ENCODE measurements at regions not wholly inside any gene's neighbourhood (a gene's known extent, or its start where the extent isn't known, plus 50 kb on each side); places are given as distances from the start of the nearest gene placed in this dataset.

DNA sequence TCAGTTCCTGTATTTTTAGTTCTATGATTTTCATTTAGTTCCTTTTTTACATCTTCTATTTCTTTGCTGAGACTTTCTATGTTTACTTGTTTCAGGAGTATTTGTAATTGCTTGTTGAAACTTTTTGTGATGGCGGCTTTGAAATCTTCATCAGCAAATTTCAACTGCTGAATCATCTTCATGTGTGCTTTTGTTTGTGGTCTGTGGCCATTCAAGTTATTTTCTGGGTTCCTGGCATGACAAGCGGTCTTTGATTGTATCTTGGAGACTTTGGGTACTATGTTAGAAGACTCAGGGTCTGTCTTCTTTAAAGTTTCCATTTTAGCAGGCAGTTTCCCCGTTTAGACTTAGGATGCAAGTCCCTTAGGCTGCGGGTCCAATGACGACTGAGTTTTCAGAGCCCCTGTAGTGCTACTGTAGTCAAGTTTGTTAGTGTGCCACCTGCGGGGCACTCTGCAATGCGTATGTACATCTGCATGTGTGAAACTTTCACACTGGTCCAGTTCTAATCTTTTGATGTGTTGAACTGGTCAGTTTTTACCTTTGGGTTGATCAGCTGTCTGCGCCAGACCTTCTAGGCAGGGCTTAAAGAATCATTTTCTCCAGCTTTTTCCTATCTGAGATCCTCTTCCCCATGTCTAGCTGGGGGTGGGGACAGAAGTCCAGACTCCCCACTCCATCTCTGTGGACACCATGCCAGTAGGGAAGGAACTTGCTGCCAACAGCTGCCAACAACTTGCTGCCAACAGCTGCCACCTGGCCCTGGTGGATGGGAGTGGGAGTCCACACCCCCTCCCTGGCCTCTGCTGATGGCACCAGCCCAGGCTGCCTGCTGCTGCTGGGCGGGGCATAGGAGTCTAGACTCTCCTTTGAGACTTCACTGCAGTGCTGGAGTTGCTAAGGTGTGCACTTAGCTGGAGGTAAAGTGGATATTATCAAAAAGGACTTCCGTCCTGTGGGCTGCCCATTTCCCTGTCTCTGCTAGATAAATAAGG lies 190.9 kb downstream of the TJP1 start:
- H3K9me3 ChIP-seq (ENCODE audit: control insufficient read depth, insufficient read depth, low read length): no peaks in the 10 kb centered on the region
- no peak overlapping the region for H3K4me3 ChIP-seq (ENCODE audit: low read depth, low read length)
- no peaks in the 10 kb centered on the region for H3K27me3 ChIP-seq (ENCODE audit: control insufficient read depth, insufficient read depth, low read length)
- peaks cover 7% of the 10 kb centered on the region; the same call in 1 of the 2 replicates for H3K4me1 ChIP-seq (ENCODE audit: control insufficient read depth, insufficient read depth, low read length)
- no peak overlapping the region for H3K27ac ChIP-seq (ENCODE audit: low read depth, low read length)
- no peak overlapping the region for H3K9ac ChIP-seq (ENCODE audit: low read depth, low read length)
- H3K36me3 ChIP-seq (ENCODE audit: control insufficient read depth, insufficient read depth, low read length): no peaks in the 10 kb centered on the region

DNA sequence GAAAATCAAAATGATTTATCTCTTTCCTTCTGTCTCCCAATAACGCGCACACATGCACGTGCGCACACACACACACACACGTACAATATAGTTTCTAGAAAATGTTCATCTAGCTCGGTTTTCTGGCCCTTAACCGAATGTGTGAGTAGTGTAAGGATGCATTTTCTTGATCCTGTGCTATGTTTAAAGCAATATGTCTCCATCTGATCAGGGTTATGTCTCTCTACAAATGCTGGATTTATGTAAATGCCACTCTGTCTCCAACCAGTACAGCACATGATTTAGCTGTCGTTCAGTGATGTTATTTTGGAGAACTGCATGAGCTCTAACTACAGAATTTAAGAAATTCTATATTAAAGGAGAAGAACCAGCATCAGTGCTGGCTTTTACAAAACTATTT lies 198.0 kb downstream of the TJP1 start:
- H3K9ac ChIP-seq (ENCODE audit: low read depth, low read length): no peak overlapping the region
- no peaks in the 10 kb centered on the region for H3K4me1 ChIP-seq (ENCODE audit: control insufficient read depth, insufficient read depth, low read length)
- no peaks in the 10 kb centered on the region for H3K27me3 ChIP-seq (ENCODE audit: control insufficient read depth, insufficient read depth, low read length)
- H3K4me3 ChIP-seq (ENCODE audit: low read depth, low read length): no peak overlapping the region
- no peaks in the 10 kb centered on the region for H3K36me3 ChIP-seq (ENCODE audit: control insufficient read depth, insufficient read depth, low read length)
- no peaks in the 10 kb centered on the region for H3K9me3 ChIP-seq (ENCODE audit: control insufficient read depth, insufficient read depth, low read length)
- no peak overlapping the region for H3K27ac ChIP-seq (ENCODE audit: low read depth, low read length)

DNA sequence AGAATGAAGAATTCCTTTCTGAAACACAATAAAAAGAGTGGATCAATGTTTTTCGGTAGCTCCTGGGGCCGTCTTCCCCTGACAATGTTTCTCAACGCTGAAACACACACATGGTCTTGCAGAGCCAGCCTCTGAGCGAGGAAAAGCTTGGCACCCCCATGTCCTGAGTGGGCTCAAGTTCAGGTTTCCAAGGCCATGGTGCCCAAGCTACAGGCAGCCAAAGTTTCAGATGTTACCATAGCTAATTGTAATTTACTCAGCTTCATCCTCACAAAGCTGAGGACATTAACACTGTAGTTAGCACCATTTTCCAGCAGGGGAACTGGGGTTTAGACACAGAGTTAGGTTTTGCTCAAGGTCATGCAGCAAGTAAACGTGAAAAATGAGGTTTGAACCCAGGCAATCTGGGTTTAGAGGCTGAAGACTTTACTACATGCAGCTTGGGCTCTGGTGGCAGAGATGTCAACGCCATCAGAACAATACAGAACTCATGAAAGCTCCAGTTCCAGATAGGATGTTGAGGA lies 199.1 kb downstream of the TJP1 start:
- H3K27me3 ChIP-seq (ENCODE audit: control insufficient read depth, insufficient read depth, low read length): no peaks in the 10 kb centered on the region
- no peak overlapping the region for H3K9ac ChIP-seq (ENCODE audit: low read depth, low read length)
- no peak overlapping the region for H3K4me3 ChIP-seq (ENCODE audit: low read depth, low read length)
- H3K36me3 ChIP-seq (ENCODE audit: control insufficient read depth, insufficient read depth, low read length): no peaks in the 10 kb centered on the region
- no peak overlapping the region for H3K27ac ChIP-seq (ENCODE audit: low read depth, low read length)
- H3K4me1 ChIP-seq (ENCODE audit: control insufficient read depth, insufficient read depth, low read length): no peaks in the 10 kb centered on the region
- H3K9me3 ChIP-seq (ENCODE audit: control insufficient read depth, insufficient read depth, low read length): no peaks in the 10 kb centered on the region

DNA sequence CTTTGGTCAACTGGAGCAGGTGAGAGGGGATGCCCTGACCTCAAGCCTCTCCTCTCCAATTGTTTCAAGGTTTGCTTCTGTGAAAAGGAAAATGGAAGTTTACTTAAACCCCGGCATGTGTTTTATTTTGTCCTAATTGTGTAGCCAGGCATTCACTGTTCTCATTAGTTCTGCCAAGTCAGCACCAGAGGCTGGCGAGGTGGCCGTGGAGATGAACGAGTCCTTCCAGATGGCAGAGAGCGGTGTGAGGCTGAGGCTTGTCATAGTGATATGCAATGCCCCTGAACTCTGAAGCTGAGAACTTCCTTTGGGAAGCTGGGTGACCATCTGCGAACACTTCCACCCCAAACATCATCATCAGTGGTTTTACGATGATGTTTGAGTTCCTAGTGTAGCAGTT lies 199.6 kb downstream of the TJP1 start:
- Histone ChIP-seq H3K36me3 (ENCODE audit: control insufficient read depth, insufficient read depth, low read length) (no peaks in the 10 kb centered on the region), H3K9ac (ENCODE audit: low read depth, low read length) (no peak overlapping the region), H3K9me3 (ENCODE audit: control insufficient read depth, insufficient read depth, low read length) (no peaks in the 10 kb centered on the region), H3K27ac (ENCODE audit: low read depth, low read length) (no peak overlapping the region), H3K4me3 (ENCODE audit: low read depth, low read length) (no peak overlapping the region), H3K4me1 (ENCODE audit: control insufficient read depth, insufficient read depth, low read length) (no peaks in the 10 kb centered on the region), H3K27me3 (ENCODE audit: control insufficient read depth, insufficient read depth, low read length) (no peaks in the 10 kb centered on the region)

DNA sequence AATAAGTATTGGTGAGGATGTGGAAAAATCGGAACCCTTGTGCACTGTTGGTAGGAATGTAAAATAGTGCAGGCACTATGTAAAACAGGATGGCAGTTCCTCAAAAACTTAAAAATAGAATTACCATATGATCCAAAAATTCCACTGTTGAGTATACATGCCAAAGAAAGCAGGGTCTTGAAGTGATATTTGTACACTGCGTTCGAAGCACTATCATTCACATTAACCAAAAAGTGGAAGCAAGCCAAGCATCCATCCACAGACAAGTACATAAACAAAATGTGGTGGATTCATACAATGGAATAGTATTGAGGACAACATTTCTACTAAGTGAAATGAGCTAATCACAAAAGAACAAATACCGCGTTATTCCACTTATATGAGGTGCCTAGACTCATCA lies 200.7 kb downstream of the TJP1 start:
- Histone ChIP-seq H3K4me1 (ENCODE audit: control insufficient read depth, insufficient read depth, low read length) (no peaks in the 10 kb centered on the region), H3K4me3 (ENCODE audit: low read depth, low read length) (no peak overlapping the region), H3K9ac (ENCODE audit: low read depth, low read length) (no peak overlapping the region), H3K27me3 (ENCODE audit: control insufficient read depth, insufficient read depth, low read length) (no peaks in the 10 kb centered on the region), H3K9me3 (ENCODE audit: control insufficient read depth, insufficient read depth, low read length) (no peaks in the 10 kb centered on the region), H3K36me3 (ENCODE audit: control insufficient read depth, insufficient read depth, low read length) (no peaks in the 10 kb centered on the region), H3K27ac (ENCODE audit: low read depth, low read length) (no peak overlapping the region)

DNA sequence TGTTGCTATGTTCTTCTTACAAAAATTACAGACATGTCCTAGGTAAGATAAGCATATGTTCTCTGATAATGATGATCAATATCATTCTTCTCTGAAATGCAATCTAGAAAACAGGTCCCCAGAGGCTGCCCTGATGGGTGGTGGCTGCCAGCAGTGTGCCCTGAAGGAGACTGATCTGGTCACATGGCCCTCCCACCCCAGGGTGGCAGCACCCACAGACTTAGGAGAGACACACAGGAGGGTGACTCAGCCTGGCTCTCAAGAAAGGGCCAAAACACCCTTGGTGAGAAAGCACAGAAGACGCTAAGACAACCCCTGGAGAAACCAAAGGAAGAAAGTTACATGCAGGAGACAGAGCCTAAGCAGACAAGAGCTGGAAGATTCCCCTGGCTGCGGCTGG lies 203.7 kb downstream of the TJP1 start:
- Histone ChIP-seq H3K36me3 (ENCODE audit: control insufficient read depth, insufficient read depth, low read length) (no peaks in the 10 kb centered on the region), H3K4me3 (ENCODE audit: low read depth, low read length) (no peak overlapping the region), H3K4me1 (ENCODE audit: control insufficient read depth, insufficient read depth, low read length) (no peaks in the 10 kb centered on the region), H3K9ac (ENCODE audit: low read depth, low read length) (no peak overlapping the region), H3K27ac (ENCODE audit: low read depth, low read length) (no peak overlapping the region), H3K27me3 (ENCODE audit: control insufficient read depth, insufficient read depth, low read length) (no peaks in the 10 kb centered on the region), H3K9me3 (ENCODE audit: control insufficient read depth, insufficient read depth, low read length) (no peaks in the 10 kb centered on the region)

DNA sequence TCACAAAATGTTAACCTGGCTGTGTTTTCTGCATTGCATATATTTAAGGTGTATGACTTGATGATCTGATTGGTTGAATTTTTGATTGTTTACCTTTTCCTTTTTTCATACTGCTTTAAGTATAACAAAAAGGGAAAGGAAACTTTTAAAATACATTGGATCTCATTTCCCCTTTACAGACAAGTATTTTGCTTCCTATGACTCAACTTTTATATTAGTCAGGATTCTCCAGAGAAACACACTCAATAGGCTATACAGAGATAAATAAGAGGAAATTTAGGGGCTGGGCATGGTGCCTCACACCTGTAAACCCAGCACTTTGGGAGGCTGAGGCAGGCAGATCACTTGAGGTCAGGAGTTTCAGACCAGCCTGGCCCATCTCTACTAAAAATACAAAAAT lies 205.8 kb downstream of the TJP1 start:
- H3K27ac ChIP-seq (ENCODE audit: low read depth, low read length): no peak overlapping the region
- H3K4me3 ChIP-seq (ENCODE audit: low read depth, low read length): no peak overlapping the region
- peaks cover 4% of the 10 kb centered on the region; the same call in 1 of the 2 replicates for H3K27me3 ChIP-seq (ENCODE audit: control insufficient read depth, insufficient read depth, low read length)
- no peaks in the 10 kb centered on the region for H3K36me3 ChIP-seq (ENCODE audit: control insufficient read depth, insufficient read depth, low read length)
- H3K9me3 ChIP-seq (ENCODE audit: control insufficient read depth, insufficient read depth, low read length): no peaks in the 10 kb centered on the region
- H3K9ac ChIP-seq (ENCODE audit: low read depth, low read length): no peak overlapping the region
- H3K4me1 ChIP-seq (ENCODE audit: control insufficient read depth, insufficient read depth, low read length): peaks cover 15% of the 10 kb centered on the region

DNA sequence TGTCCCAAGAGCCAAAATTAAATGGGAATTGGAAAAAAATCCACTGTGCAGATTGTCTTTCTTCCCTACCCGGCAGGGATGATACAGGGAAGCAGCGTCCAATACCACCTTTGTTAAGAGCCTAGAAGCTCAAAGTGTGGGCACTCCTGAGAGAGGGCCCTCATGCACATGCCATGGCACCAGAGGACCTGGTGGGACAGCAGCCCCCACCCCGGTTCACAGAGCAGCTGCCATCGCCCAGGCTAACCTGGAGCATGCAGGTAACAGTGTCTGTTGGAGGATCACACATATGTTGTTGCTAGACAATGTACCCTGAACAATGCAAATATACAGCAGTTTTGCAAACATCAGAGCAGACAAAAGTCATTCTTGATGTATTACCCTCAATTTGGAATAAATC lies 206.5 kb downstream of the TJP1 start:
- no peaks in the 10 kb centered on the region for H3K9me3 ChIP-seq (ENCODE audit: control insufficient read depth, insufficient read depth, low read length)
- H3K4me1 ChIP-seq (ENCODE audit: control insufficient read depth, insufficient read depth, low read length): peaks cover 22% of the 10 kb centered on the region
- no peaks in the 10 kb centered on the region for H3K36me3 ChIP-seq (ENCODE audit: control insufficient read depth, insufficient read depth, low read length)
- H3K27me3 ChIP-seq (ENCODE audit: control insufficient read depth, insufficient read depth, low read length): peaks cover 4% of the 10 kb centered on the region; the same call in 1 of the 2 replicates
- no peak overlapping the region for H3K9ac ChIP-seq (ENCODE audit: low read depth, low read length)
- H3K27ac ChIP-seq (ENCODE audit: low read depth, low read length): no peak overlapping the region
- no peak overlapping the region for H3K4me3 ChIP-seq (ENCODE audit: low read depth, low read length)

DNA sequence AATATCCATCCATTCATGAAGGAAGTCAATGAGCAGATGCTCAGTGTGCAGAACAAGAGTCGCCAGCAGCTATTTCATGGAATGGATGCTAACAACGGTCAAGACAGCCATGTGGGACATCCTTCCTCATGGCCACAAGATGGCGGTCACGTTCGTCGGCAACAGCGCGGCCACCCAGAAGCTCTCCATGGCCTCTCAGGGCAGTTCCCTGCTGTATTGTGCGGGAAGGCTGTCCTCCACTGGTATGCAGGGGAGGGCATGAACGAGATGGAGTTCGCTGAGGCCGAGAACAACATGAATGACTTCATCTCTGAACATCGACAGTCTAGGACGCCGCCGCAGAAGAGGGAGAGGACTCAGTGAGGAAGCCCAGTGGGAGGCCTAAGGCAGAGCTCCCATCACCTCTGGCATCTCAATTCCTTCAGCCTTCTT lies 208.3 kb downstream of the TJP1 start:
- no peak overlapping the region for H3K27ac ChIP-seq (ENCODE audit: low read depth, low read length)
- H3K9ac ChIP-seq (ENCODE audit: low read depth, low read length): no peak overlapping the region
- no peaks in the 10 kb centered on the region for H3K36me3 ChIP-seq (ENCODE audit: control insufficient read depth, insufficient read depth, low read length)
- H3K27me3 ChIP-seq (ENCODE audit: control insufficient read depth, insufficient read depth, low read length): peaks cover 4% of the 10 kb centered on the region; the same call in 1 of the 2 replicates
- peaks cover 26% of the 10 kb centered on the region for H3K4me1 ChIP-seq (ENCODE audit: control insufficient read depth, insufficient read depth, low read length)
- no peak overlapping the region for H3K4me3 ChIP-seq (ENCODE audit: low read depth, low read length)
- no peaks in the 10 kb centered on the region for H3K9me3 ChIP-seq (ENCODE audit: control insufficient read depth, insufficient read depth, low read length)

DNA sequence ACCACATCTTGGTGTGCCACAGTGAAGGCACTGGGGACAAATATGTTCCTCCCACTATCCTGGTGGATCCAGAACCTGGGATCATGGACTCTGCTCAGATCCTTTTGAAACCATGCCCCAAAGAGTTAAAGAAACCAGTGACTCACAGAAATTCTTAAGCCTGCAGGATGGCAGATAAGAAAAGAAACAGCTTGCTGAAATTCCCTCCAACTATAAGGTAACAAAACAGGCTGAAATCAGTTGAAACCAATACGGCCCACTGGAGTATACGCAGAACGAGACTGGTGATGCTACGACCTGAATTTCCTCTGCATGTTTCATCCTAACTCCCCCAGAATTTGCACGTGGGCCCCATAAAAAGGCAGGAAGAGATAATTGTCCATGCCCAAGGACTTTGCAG lies 209.6 kb downstream of the TJP1 start:
- no peak overlapping the region for H3K4me3 ChIP-seq (ENCODE audit: low read depth, low read length)
- no peak overlapping the region for H3K9ac ChIP-seq (ENCODE audit: low read depth, low read length)
- H3K27me3 ChIP-seq (ENCODE audit: control insufficient read depth, insufficient read depth, low read length): peaks cover 4% of the 10 kb centered on the region; the same call in 1 of the 2 replicates
- peak overlapping the region; percentile 61 for H3K27ac ChIP-seq (ENCODE audit: low read depth, low read length)
- peaks cover 30% of the 10 kb centered on the region for H3K4me1 ChIP-seq (ENCODE audit: control insufficient read depth, insufficient read depth, low read length)
- H3K36me3 ChIP-seq (ENCODE audit: control insufficient read depth, insufficient read depth, low read length): no peaks in the 10 kb centered on the region
- H3K9me3 ChIP-seq (ENCODE audit: control insufficient read depth, insufficient read depth, low read length): no peaks in the 10 kb centered on the region

DNA sequence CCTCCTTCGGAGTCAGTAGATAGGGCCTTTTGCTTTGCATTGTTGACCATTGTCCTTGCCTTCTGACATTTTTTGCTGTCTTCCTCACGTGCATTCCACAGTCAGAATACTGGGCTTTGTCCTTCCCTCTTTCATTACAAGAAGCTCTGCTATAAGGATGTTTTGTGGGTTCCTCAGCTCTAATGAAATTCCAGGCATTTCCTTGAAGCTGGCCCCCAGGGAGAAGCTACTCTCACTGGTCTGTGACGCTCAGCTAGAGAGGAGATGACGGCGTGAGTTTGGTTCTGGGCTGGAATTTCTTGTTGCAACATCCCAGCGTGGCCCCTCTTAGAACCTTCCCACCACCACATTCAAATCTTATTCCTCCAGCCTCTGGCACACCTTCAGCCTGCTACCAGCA lies 210.2 kb downstream of the TJP1 start:
- no peak overlapping the region for H3K4me3 ChIP-seq (ENCODE audit: low read depth, low read length)
- H3K9ac ChIP-seq (ENCODE audit: low read depth, low read length): no peak overlapping the region; the same call in 1 of the 2 replicates
- H3K27ac ChIP-seq (ENCODE audit: low read depth, low read length): peak overlapping the region; percentile 71
- H3K27me3 ChIP-seq (ENCODE audit: control insufficient read depth, insufficient read depth, low read length): peaks cover 4% of the 10 kb centered on the region; the same call in 1 of the 2 replicates
- no peaks in the 10 kb centered on the region for H3K9me3 ChIP-seq (ENCODE audit: control insufficient read depth, insufficient read depth, low read length)
- no peaks in the 10 kb centered on the region for H3K36me3 ChIP-seq (ENCODE audit: control insufficient read depth, insufficient read depth, low read length)
- H3K4me1 ChIP-seq (ENCODE audit: control insufficient read depth, insufficient read depth, low read length): peaks cover 30% of the 10 kb centered on the region
